ACC112 (cell line): ENCODE measurements at regions not wholly inside any gene's neighbourhood (a gene's known extent, or its start where the extent isn't known, plus 50 kb on each side); places are given as distances from the start of the nearest gene placed in this dataset.

Experiments
- H2AFZ ChIP-seq: fragments of 200-600 bp; sonication (generic); one replicate; pipeline ENCODE4 v1.6.0; 2017; ENCODE audit warnings: antibody characterized with exemption, low read length; ENCODE audit not compliant: unreplicated experiment
- H3K27ac ChIP-seq: fragments of 200-600 bp; sonication (generic); 2 replicates; pipeline ENCODE4 v1.5.1; 2014; ENCODE audit warnings: low read depth, mild to moderate bottlenecking, antibody characterized with exemption, low read length, moderate library complexity
- H3K27me3 ChIP-seq: fragments of 200-600 bp; sonication (generic); 2 replicates; pipeline ENCODE4 v1.6.1; 2014; ENCODE audit warnings: mild to moderate bottlenecking, antibody characterized with exemption, low read length, moderate library complexity, mixed read lengths; ENCODE audit not compliant: insufficient read depth
- H3K36me3 ChIP-seq: fragments of 200-600 bp; sonication (generic); 2 replicates; pipeline ENCODE4 v1.6.1; 2016; ENCODE audit warnings: mild to moderate bottlenecking, antibody characterized with exemption, low read length, moderate library complexity, mixed read lengths; ENCODE audit not compliant: insufficient read depth
- H3K4me1 ChIP-seq: fragments of 200-600 bp; sonication (generic); one replicate; pipeline ENCODE4 v1.6.1; 2016; ENCODE audit warnings: low read length, mixed read lengths; ENCODE audit not compliant: insufficient read depth, unreplicated experiment, control insufficient read depth
- H3K4me3 ChIP-seq: fragments of 200-600 bp; sonication (generic); 2 replicates; pipeline ENCODE4 v1.5.1; 2014; ENCODE audit warnings: mild to moderate bottlenecking, low read depth, low read length
- H3K79me2 ChIP-seq: fragments of 200-600 bp; sonication (generic); one replicate; pipeline ENCODE4 v1.6.0; 2016; ENCODE audit warnings: low read length; ENCODE audit not compliant: control insufficient read depth, unreplicated experiment, insufficient read depth

GRCh38 chr2:45283764-45284620, 274.7 kb upstream of the SIX2 start:
- Histone ChIP-seq H3K4me1 (peaks cover 55% of the 10 kb centered on the region), H3K4me3 (no peak overlapping the region), H3K36me3 (0 out of 2 replicates have a peak, but pooled peaks cover 6% of the 10 kb centered on the region), H3K27ac (peak overlapping the region; percentile 86), H3K27me3 (no peaks in the 10 kb centered on the region), H3K79me2 (no peaks in the 10 kb centered on the region), H2AFZ (peak overlapping the region; percentile 51)

DNA sequence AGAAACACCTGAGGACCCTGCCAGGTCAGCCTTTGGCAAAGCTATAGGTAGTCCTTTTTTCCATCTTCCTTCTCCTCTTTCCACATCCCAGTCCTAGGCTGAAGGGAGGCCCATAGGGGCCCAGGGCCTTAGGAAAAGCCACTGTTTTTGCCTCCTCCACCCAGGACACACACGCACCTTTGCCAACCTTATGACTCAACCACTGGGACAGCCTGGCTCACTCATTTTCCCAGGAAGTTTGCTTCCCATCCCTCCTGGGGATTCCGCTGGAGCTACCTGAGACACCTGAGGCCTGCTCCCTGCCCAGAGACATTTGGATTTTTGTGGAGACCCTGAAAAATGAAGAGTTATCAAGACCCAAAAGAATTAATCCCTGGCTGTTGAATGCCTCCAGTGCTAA, 273.4 kb upstream of the SIX2 start:
- Histone ChIP-seq H3K4me3 (no peak overlapping the region), H3K4me1 (peaks cover 55% of the 10 kb centered on the region), H3K36me3 (0 out of 2 replicates have a peak, but pooled peaks cover 6% of the 10 kb centered on the region), H3K79me2 (no peaks in the 10 kb centered on the region), H2AFZ (no peak overlapping the region), H3K27me3 (no peaks in the 10 kb centered on the region), H3K27ac (peak overlapping the region; percentile 86)

DNA sequence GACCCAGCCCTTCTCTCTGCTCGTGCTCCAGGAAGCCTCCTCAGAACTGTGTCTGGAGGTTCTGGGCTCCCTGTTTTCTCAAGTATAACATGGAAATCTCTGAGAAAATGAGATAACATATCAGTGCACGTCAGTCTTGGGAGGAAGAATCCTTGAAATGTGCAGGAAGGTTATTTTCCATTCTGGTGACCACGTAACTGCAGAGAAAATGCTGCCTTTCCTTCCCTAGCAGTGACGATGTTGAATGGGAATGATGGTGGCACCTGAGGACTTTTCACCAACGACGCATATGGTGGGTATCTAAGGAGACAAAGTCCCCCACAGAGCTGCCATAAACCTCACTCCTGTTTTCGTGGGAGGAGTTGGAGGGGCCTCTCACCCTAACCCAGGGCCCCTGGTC, 272.1 kb upstream of the SIX2 start:
- 0 out of 2 replicates have a peak, but pooled peaks cover 6% of the 10 kb centered on the region for H3K36me3 ChIP-seq
- H3K4me1 ChIP-seq = peaks cover 68% of the 10 kb centered on the region
- no peaks in the 10 kb centered on the region for H3K27me3 ChIP-seq
- no peak overlapping the region for H2AFZ ChIP-seq
- no peak overlapping the region for H3K27ac ChIP-seq
- H3K4me3 ChIP-seq = no peak overlapping the region
- H3K79me2 ChIP-seq = no peaks in the 10 kb centered on the region

- Histone ChIP-seq H3K27me3 (no peaks in the 10 kb centered on the region), H3K27ac (no peak overlapping the region), H2AFZ (no peak overlapping the region), H3K4me1 (peaks cover 68% of the 10 kb centered on the region), H3K4me3 (no peak overlapping the region), H3K79me2 (no peaks in the 10 kb centered on the region), H3K36me3 (0 out of 2 replicates have a peak, but pooled peaks cover 6% of the 10 kb centered on the region)
Observed at GRCh38 chr2:45280794-45281193, 271.5 kb upstream of the SIX2 start.

DNA sequence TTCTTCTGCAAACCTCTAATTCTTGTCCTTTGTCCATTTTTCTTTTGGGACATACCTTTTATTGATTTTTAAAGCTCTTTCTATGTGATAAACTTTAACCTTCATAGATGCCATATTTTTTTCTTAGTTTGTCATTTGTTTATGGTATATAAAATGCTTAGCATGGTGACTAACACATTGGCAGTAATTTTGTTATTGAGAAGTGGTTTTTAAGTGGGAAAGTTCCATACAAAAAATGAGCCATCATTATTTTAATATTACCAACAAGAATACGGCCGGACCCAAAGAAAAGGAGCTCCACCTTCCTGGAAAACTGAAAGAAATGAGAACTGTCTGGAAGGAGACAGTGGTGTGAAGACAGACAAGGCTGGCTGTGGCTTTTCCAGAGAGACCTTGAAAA, 270.1 kb upstream of the SIX2 start:
- no peak overlapping the region for H3K27ac ChIP-seq
- H3K27me3 ChIP-seq = no peaks in the 10 kb centered on the region
- H3K4me3 ChIP-seq = no peak overlapping the region
- H2AFZ ChIP-seq = no peak overlapping the region
- no peaks in the 10 kb centered on the region for H3K36me3 ChIP-seq
- no peaks in the 10 kb centered on the region for H3K79me2 ChIP-seq
- peaks cover 65% of the 10 kb centered on the region for H3K4me1 ChIP-seq

GRCh38 chr2:45278365-45279078, 269.3 kb upstream of the SIX2 start:
- Histone ChIP-seq H3K27me3 (no peaks in the 10 kb centered on the region), H3K36me3 (no peaks in the 10 kb centered on the region), H2AFZ (no peak overlapping the region), H3K79me2 (no peaks in the 10 kb centered on the region), H3K27ac (no peak overlapping the region), H3K4me1 (peaks cover 57% of the 10 kb centered on the region), H3K4me3 (no peak overlapping the region)

DNA sequence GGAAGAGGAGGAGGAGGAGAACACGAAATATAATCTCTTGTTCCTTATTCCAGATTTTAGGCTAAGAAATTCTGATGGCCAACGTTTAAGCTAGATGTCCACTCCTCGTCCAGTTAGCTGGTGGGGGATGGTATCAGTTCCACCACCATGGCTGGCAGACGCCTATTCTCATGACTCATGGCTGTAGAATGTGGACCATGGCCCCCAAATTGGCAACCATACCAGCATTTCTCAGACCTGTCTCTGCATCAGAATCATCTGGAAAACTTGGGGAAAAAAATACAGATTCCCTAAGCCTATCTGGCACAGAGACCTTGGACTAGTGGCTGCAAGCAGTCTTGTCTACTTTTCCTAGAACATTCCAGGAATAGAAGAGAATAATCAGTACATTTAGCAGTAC, 267.7 kb upstream of the SIX2 start:
- Histone ChIP-seq H3K36me3 (no peaks in the 10 kb centered on the region), H3K27ac (peak overlapping the region; percentile 39; the same call in 1 of the 2 replicates), H3K79me2 (no peaks in the 10 kb centered on the region), H3K27me3 (no peaks in the 10 kb centered on the region), H3K4me3 (no peak overlapping the region), H3K4me1 (peaks cover 47% of the 10 kb centered on the region), H2AFZ (no peak overlapping the region)

DNA sequence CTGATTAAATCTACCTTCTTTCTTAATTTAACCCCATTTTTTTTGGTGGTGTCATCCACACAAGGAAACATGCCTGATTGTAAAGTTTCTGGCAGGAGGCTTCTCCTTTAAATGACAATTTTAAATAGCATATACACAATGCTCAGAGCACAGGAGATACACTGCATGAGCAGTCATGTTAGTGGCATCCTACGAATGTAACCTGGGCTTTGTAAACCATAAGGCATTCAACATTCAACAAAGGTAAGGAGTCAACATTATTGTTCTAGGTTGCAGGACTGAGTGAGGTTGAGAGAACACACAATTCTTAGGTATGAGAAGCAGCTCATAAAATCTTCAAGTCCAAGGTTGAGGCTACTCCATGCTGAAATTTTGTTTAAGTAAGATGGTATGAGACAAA, 266.6 kb upstream of the SIX2 start:
- H3K4me1 ChIP-seq = peaks cover 47% of the 10 kb centered on the region
- no peak overlapping the region for H3K4me3 ChIP-seq
- peak overlapping the region; percentile 24 for H2AFZ ChIP-seq
- no peaks in the 10 kb centered on the region for H3K79me2 ChIP-seq
- H3K27me3 ChIP-seq = no peaks in the 10 kb centered on the region
- H3K36me3 ChIP-seq = no peaks in the 10 kb centered on the region
- peak overlapping the region; percentile 39; the same call in 1 of the 2 replicates for H3K27ac ChIP-seq

- Histone ChIP-seq H3K36me3 (no peaks in the 10 kb centered on the region), H2AFZ (peak overlapping the region; percentile 24), H3K27ac (peak overlapping the region; percentile 39; the same call in 1 of the 2 replicates), H3K4me1 (peaks cover 47% of the 10 kb centered on the region), H3K27me3 (no peaks in the 10 kb centered on the region), H3K4me3 (no peak overlapping the region), H3K79me2 (no peaks in the 10 kb centered on the region)
Observed at GRCh38 chr2:45275242-45275805, 266.1 kb upstream of the SIX2 start.

DNA sequence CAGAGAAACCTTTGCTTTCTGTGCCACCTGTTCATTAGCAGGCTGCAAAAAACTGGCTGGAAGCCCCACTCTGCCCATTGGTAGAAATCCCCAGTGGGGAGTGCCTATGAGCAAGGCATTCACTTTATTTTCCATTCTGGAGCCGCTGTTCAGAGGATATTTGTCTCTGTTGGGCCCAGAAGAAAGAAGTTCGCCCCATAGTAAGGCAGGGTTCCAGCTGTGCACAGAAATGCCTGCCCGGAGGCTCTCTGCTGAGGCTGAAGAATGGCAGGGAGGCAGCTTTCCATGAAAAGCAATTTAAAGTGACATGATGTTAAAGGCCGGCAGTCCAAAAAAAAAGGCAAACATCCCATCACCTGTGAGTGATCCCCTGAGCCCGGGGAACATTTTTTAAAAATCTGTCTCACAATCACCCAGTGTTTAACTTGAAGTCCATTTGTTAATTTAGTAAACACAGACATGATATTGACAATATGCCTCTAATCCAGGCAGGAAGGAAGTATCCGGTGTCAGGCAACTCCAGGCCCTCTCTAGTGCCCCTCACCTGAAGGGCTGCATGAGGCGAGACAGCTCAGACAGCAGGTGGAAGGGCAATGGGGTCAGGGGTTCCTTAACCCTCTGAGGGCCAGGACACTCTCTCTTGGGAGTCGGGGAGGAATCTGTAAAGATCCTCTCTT, 265.1 kb upstream of the SIX2 start:
- H3K4me1 ChIP-seq = peaks cover 46% of the 10 kb centered on the region

More for the DNA sequence above, 265.1 kb upstream of the SIX2 start:
- H2AFZ ChIP-seq = no peak overlapping the region
- no peaks in the 10 kb centered on the region for H3K79me2 ChIP-seq
- H3K27ac ChIP-seq = no peak overlapping the region
- no peaks in the 10 kb centered on the region for H3K27me3 ChIP-seq
- no peak overlapping the region for H3K4me3 ChIP-seq
- no peaks in the 10 kb centered on the region for H3K36me3 ChIP-seq
